RWPE1 (cell line): ENCODE measurements at regions not wholly inside any gene's neighbourhood (a gene's known extent, or its start where the extent isn't known, plus 50 kb on each side); places are given as distances from the start of the nearest gene placed in this dataset.

Experiments used
- CTCF ChIA-PET: fragments of 350-600 bp; sonication (Branson Sonifier 250); formaldehyde crosslinking; extraction: SDS; loops from one replicate; lab custom pipeline; 2021; lab: Yijun Ruan, JAX
- POLR2A ChIA-PET: fragments of 400-600 bp; formaldehyde crosslinking; extraction: SDS; loops from one replicate; lab custom pipeline; 2020; ENCODE audit warnings: antibody characterized with exemption; ENCODE audit not compliant: low non-redundant PET; lab: Yijun Ruan, JAX
- DNase-seq: peaks from one replicate; pipeline ENCODE4 v3.0.0; 2012; ENCODE audit warnings: low spot score
- H3K27ac ChIP-seq: fragments of 450-650 bp; 2 replicates; pipeline ENCODE4 v1.5.1; 2017
- CTCF ChIP-seq: fragments of 450-650 bp; conservative IDR thresholded peaks from 2 replicates; pipeline ENCODE4 v1.5.1; 2017; ENCODE audit warnings: low read depth, mild to moderate bottlenecking

- H3K27ac ChIP-seq, result no peak overlapping the region
- TF ChIP-seq CTCF, result no peak
- ChIA-PET POLR2A (no interaction called here), CTCF (no interaction called here)
- DNase-seq, result no peak
Observed at GRCh38 chr5:4098226-4098625, 502.6 kb downstream of the IRX1 start.

GRCh38 chr5:4099386-4099785, 503.8 kb downstream of the IRX1 start:
- no peak for DNase-seq
- H3K27ac ChIP-seq, result no peak overlapping the region
- ChIA-PET CTCF (no interaction called here), POLR2A (no interaction called here)
- TF ChIP-seq CTCF, result no peak

GRCh38 chr5:4100739-4101138, 505.1 kb downstream of the IRX1 start:
- POLR2A ChIA-PET, result no interaction called here

GRCh38 chr5:4101189-4101588, 505.6 kb downstream of the IRX1 start:
- POLR2A ChIA-PET, result no interaction called here
- no peak for TF ChIP-seq CTCF
- H3K27ac ChIP-seq, result no peak overlapping the region
- CTCF ChIA-PET, result no interaction called here
- DNase-seq, result no peak

More at GRCh38 chr5:4100739-4101138, 505.1 kb downstream of the IRX1 start:
- DNase-seq, result no peak
- CTCF ChIA-PET, result no interaction called here
- no peak overlapping the region for H3K27ac ChIP-seq
- TF ChIP-seq CTCF, result no peak

GRCh38 chr5:4104831-4105597, 509.4 kb downstream of the IRX1 start:
- ChIA-PET POLR2A (no interaction called here), CTCF (no interaction called here)
- no peak overlapping the region for H3K27ac ChIP-seq
- DNase-seq, result no peak
- TF ChIP-seq CTCF, result no peak

- ChIA-PET POLR2A (no interaction called here), CTCF (no interaction called here)
- no peak for DNase-seq
- H3K27ac ChIP-seq, result no peak overlapping the region
- TF ChIP-seq CTCF, result no peak
Observed at GRCh38 chr5:4108690-4109089, 513.1 kb downstream of the IRX1 start.
